B cell (primary cell): ENCODE measurements at regions not wholly inside any gene's neighbourhood (a gene's known extent, or its start where the extent isn't known, plus 50 kb on each side); places are given as distances from the start of the nearest gene placed in this dataset.

Experiments
- ATAC-seq: fragments of 200-7000 bp; cut with Tn5 transposase; one replicate; pipeline ENCODE4 v1.10.0; 2021; ENCODE audit warnings: low read depth, mild to moderate bottlenecking, moderate number of reproducible peaks, moderate library complexity
- CTCF ChIA-PET: fragments of 350-600 bp; sonication (Branson Sonifier 250); formaldehyde crosslinking; loops from one replicate; lab custom pipeline; 2021; ENCODE audit warnings: antibody characterized with exemption, inconsistent platforms; lab: Charles Lee
- POLR2A ChIA-PET: fragments of 350-600 bp; sonication (Branson Sonifier 250); formaldehyde crosslinking; loops from one replicate; lab custom pipeline; 2021; ENCODE audit warnings: antibody characterized with exemption; lab: Charles Lee
- DNase-seq: peaks from one replicate; pipeline ENCODE4 v3.0.0; 2013
- H2AFZ ChIP-seq: 2 replicates; pipeline ENCODE4 v1.6.1; 2012; ENCODE audit warnings: mild to moderate bottlenecking, low read depth, low read length; ENCODE audit not compliant: insufficient read depth, poor library complexity, severe bottlenecking
- H3K27ac ChIP-seq, 2 donors: 1 replicate in 1 of 2; 2 replicates in 1 of 2; pipeline ENCODE4 v1.5.1; 2012 to 2013; ENCODE audit warnings: low read length in 2 of 2, mild to moderate bottlenecking in 2 of 2, moderate library complexity in 1 of 2
- H3K27me3 ChIP-seq, 4 experiments: fragments of 200-600 bp in 1 of 4; sonication (generic) in 1 of 4; replicated peaks in 1 of 4; 1 replicate in 2 of 4; 2 replicates in 2 of 4; pipeline versions ENCODE4 v1.6.1 to v1.7.0; 2013 to 2016; ENCODE audit warnings: low read length in 3 of 4, mild to moderate bottlenecking in 2 of 4, mixed read lengths in 1 of 4, moderate library complexity in 1 of 4; ENCODE audit not compliant: insufficient read depth in 4 of 4, control insufficient read depth in 3 of 4; ENCODE audit errors: control extremely low read depth in 1 of 4
- H3K36me3 ChIP-seq, 2 experiments: replicated peaks in 1 of 2; 1 replicate in 1 of 2; 2 replicates in 1 of 2; pipeline versions ENCODE4 v1.6.1 to v1.7.1; 2013; ENCODE audit warnings: low read length in 1 of 2; ENCODE audit not compliant: insufficient read depth in 2 of 2, control insufficient read depth in 1 of 2; ENCODE audit errors: control extremely low read depth in 1 of 2, extremely low read depth in 1 of 2
- H3K4me1 ChIP-seq, 2 donors: fragments of 200-600 bp in 1 of 2; sonication (generic) in 1 of 2; 1 replicate in 1 of 2; 2 replicates in 1 of 2; pipeline versions ENCODE4 v1.5.1 to v1.6.1; 2013 to 2017; ENCODE audit warnings: low read length in 2 of 2; ENCODE audit not compliant: control insufficient read depth in 2 of 2, insufficient read depth in 2 of 2
- H3K4me2 ChIP-seq: replicated peaks from 2 replicates; pipeline ENCODE3; 2012; ENCODE audit warnings: mild to moderate bottlenecking, low read depth, low read length; ENCODE audit not compliant: poor library complexity, severe bottlenecking
- H3K4me3 ChIP-seq, 5 experiments: fragments of 200-600 bp in 1 of 5; sonication (generic) in 1 of 5; 1 replicate in 3 of 5; 2 replicates in 2 of 5; pipeline versions ENCODE4 v1.5.1 to v1.7.0; 2011 to 2016; ENCODE audit warnings: low read length in 4 of 5, mild to moderate bottlenecking in 4 of 5, low read depth in 2 of 5, control low read depth in 1 of 5, moderate library complexity in 1 of 5; ENCODE audit not compliant: insufficient read depth in 1 of 5; ENCODE audit errors: control extremely low read depth in 1 of 5, extremely low read depth in 1 of 5
- H3K79me2 ChIP-seq: fragments of 200-600 bp; sonication (generic); one replicate; pipeline ENCODE4 v1.6.0; 2016; ENCODE audit warnings: low read length; ENCODE audit not compliant: control insufficient read depth, insufficient read depth
- H3K9ac ChIP-seq: fragments of 200-600 bp; sonication (generic); 2 replicates; pipeline ENCODE4 v1.6.1; 2017; ENCODE audit warnings: mild to moderate bottlenecking, low read length, moderate library complexity
- H3K9me3 ChIP-seq, 3 donors: one replicate each; pipeline versions ENCODE4 v1.6.1 to v1.7.1; 2013; ENCODE audit warnings: low read length in 2 of 3; ENCODE audit not compliant: control insufficient read depth in 2 of 3, insufficient read depth in 1 of 3; ENCODE audit errors: control extremely low read depth in 1 of 3
- H4K20me1 ChIP-seq: 2 replicates; pipeline ENCODE4 v1.6.0; 2012; ENCODE audit warnings: mild to moderate bottlenecking, low read length; ENCODE audit not compliant: insufficient read depth, control insufficient read depth, poor library complexity, severe bottlenecking
- H3K27ac Mint-ChIP-seq: one replicate; pipeline ENCODE4 v1.8.0; 2021; ENCODE audit warnings: mixed read lengths
- H3K27me3 Mint-ChIP-seq: one replicate; pipeline ENCODE4 v1.8.0; 2021; ENCODE audit warnings: mixed read lengths
- H3K4me1 Mint-ChIP-seq: one replicate; pipeline ENCODE4 v1.8.0; 2021; ENCODE audit warnings: mixed read lengths
- H3K4me3 Mint-ChIP-seq: one replicate; pipeline ENCODE4 v1.8.0; 2021; ENCODE audit warnings: mixed read lengths
- H3K9me3 Mint-ChIP-seq: one replicate; pipeline ENCODE4 v1.8.0; 2022; ENCODE audit warnings: mixed read lengths; ENCODE audit not compliant: insufficient read depth
- CTCF ChIP-seq: fragments of 200-600 bp; IDR thresholded peaks from one replicate; pipeline ENCODE4 v1.8.0; 2022; ENCODE audit warnings: antibody characterized with exemption, mild to moderate bottlenecking
- EZH2 ChIP-seq: IDR thresholded peaks from 2 replicates; pipeline ENCODE4 v1.6.1; 2012; ENCODE audit warnings: borderline replicate concordance, low read depth, mild to moderate bottlenecking, moderate library complexity, low read length; ENCODE audit not compliant: insufficient read depth, poor library complexity, severe bottlenecking
- WGBS: methylation state at CpG from one replicate; pipeline ENCODE4 v1.1.5; 2013; ENCODE audit warnings: missing lambda C conversion rate; ENCODE audit not compliant: insufficient coverage; 5-methylcytosine and 5-hydroxymethylcytosine counted together
- intact Hi-C: fragments of 100-400 bp; cut with micrococcal nuclease; formaldehyde crosslinking; loops from one replicate; pipeline ENCODE4 v1.10.0; 2022

- Histone ChIP-seq H3K27ac (no peak overlapping the region), H3K36me3 (no peaks in the 10 kb centered on the region), H3K9ac (no peak overlapping the region), H3K4me1 (no peaks in the 10 kb centered on the region), H3K4me2 (no peak overlapping the region), H4K20me1 (no peaks in the 10 kb centered on the region), H3K9me3 (no peaks in the 10 kb centered on the region), H3K4me3 (no peak overlapping the region), H2AFZ (no peak overlapping the region), H3K79me2 (no peaks in the 10 kb centered on the region), H3K27me3 (no peaks in the 10 kb centered on the region)
- Mint-ChIP-seq H3K9me3 (no peaks in the 10 kb centered on the region), H3K27ac (no peak overlapping the region), H3K4me3 (no peak overlapping the region), H3K27me3 (peaks cover 15% of the 10 kb centered on the region), H3K4me1 (no peaks in the 10 kb centered on the region)
- TF ChIP-seq CTCF (no peak), EZH2 (no peak)
- ChIA-PET CTCF (no interaction called here), POLR2A (no interaction called here)
- intact Hi-C loops = no loop called here
- ATAC-seq = no peak
- no peak for DNase-seq
- WGBS = 97% methylated on average over 3 of the region's 8 CpGs
These were observed 211.3 kb upstream of the RPS6KA3 start for GRCh38 chrX:20477836-20478524.

- H3K4me3 Mint-ChIP-seq = no peak overlapping the region
- WGBS = no CpG with 5 or more reads among the region's 3 CpGs
These were observed 210.5 kb upstream of the RPS6KA3 start for GRCh38 chrX:20477219-20477618.

More at GRCh38 chrX:20477219-20477618, 210.5 kb upstream of the RPS6KA3 start:
- Histone ChIP-seq H3K9ac (no peak overlapping the region), H3K4me2 (no peak overlapping the region), H3K9me3 (no peaks in the 10 kb centered on the region), H3K36me3 (no peaks in the 10 kb centered on the region), H4K20me1 (no peaks in the 10 kb centered on the region), H3K4me3 (no peak overlapping the region), H3K4me1 (no peaks in the 10 kb centered on the region), H3K79me2 (no peaks in the 10 kb centered on the region), H3K27ac (no peak overlapping the region), H2AFZ (no peak overlapping the region), H3K27me3 (no peaks in the 10 kb centered on the region)
- Mint-ChIP-seq H3K4me1 (no peaks in the 10 kb centered on the region), H3K27me3 (peaks cover 15% of the 10 kb centered on the region), H3K27ac (no peak overlapping the region), H3K9me3 (no peaks in the 10 kb centered on the region)
- ChIA-PET CTCF (no interaction called here), POLR2A (no interaction called here)
- TF ChIP-seq EZH2 = no peak
- TF ChIP-seq CTCF = no peak
- DNase-seq (no peak), ATAC-seq (no peak)
- intact Hi-C loops = no loop called here
